ENCODE measurements at regions not wholly inside any gene's neighbourhood (a gene's known extent, or its start where the extent isn't known, plus 50 kb on each side); places are given as distances from the start of the nearest gene placed in this dataset.
"Not testable (repeated sequence)": the region's sequence is repeated elsewhere in the genome, so short reads cannot be mapped to it uniquely, and the experiment has no call there.

- DNase-seq = no peak
Observed at GRCh38 chr16:26510924-26511323, 555.8 kb upstream of the C16orf82 start.

DNA sequence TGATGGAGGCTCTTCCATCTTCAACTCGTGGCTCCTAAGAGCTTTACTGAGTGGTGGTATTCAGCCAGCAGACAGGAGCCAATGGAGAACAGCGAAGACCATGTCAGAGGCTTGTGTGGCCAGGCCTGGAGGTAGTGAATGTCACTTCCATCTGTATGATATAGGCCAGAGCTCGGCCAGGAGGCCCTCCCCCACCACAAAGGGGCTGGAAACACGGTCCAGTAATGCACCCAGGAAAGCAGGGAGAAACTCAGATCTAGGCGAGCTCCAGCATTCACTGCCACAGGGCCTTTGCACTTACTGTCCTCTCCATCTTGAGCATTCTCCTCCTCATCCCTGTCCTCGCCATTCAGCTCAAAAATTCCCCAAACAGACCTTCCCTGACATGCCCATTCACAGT, 555.3 kb upstream of the C16orf82 start:
- DNase-seq = no peak

DNA sequence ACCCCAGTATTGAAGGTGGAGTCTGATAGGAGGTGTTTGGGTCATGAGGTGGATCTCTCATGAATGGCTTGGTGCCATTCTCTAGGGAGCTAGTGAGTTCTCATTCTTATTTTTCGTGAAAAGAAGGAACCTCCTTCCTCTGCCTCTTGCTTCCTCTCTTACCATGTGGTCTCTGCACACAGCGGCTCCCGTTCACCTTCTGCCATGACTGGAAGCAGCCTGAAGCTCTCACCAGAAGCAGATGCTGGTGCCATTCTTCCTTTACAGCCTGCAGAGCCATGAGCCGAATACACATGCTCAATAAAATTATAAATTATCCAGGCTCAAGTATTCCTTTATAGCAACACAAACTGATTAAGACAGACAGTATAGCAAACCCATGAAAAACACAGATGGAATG, 545.1 kb upstream of the C16orf82 start:
- DNase-seq = no peak

DNA sequence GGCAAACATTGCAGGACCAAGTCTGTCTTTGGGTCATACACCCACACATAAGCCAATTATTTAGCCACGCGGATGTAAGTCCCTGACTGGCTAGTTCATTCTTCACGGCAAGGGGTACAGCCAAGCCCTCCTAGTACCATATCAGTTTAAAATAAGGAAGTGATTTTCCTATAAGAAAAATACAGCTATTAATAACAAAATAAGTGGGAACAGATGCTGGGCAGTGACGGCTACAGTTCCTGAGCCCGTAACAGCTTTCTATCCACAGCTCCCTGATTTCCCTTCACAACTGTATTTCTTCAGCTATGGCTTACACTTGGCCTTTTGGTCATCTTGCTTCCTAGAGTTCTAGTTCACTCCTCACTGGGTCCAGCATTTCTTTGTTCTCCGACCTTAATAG, 542.4 kb upstream of the C16orf82 start:
- no peak for DNase-seq

GRCh38 chr16:26524846-26525245, 541.9 kb upstream of the C16orf82 start:
- no peak for DNase-seq

DNA sequence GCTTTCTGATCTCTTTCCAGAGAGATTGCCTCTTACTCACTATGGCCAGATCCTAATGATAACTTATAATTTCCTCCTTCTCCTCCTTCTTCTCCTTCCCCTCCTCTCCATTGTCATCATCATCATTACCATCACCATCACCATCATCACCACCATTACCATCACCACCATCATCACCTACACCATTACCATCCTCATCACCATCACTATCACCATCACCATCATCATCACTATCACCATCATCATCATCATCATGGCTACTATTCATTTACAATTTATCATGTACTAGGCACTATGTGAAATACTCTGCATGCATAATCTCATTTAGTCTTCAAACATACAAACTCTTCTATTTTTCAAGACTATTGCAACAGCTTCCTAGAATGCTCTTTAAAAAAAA, 540.9 kb upstream of the C16orf82 start:
- DNase-seq = no peak

- no peak for DNase-seq
Observed at GRCh38 chr16:26526633-26527032, 540.1 kb upstream of the C16orf82 start.

DNA sequence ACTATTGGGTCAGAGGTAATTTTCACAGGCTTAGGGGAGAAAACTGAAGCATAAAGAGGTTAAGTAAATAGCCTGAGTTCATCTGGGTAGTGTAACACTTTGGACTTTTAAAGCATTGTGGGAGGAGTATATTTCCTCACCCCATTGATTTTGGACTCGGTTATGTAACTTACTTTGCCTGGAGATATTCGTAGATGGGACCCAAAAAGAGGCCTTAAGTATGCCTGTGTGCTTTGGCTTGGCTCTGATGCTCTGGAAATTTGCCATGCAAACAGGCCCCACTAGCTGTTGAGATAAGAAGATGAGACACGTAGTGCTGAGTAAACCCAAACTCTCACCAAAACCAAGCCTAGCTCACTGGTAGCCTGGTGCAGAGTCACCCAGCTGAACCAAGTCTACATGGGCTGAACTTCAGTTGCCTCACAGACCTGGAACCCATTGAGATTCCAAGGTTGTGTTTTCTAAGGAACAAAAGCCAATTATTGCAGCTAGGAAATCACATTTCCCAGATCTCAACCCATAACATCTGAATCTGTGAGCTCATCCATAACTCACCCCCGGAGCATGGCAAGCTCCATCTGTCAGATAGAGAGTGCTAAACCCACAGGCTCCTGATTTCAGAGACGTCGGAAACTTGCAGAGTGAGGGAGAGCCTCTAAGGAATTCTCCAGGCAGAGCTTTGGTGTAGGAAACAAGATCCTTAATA, 536.0 kb upstream of the C16orf82 start:
- no peak for DNase-seq

DNA sequence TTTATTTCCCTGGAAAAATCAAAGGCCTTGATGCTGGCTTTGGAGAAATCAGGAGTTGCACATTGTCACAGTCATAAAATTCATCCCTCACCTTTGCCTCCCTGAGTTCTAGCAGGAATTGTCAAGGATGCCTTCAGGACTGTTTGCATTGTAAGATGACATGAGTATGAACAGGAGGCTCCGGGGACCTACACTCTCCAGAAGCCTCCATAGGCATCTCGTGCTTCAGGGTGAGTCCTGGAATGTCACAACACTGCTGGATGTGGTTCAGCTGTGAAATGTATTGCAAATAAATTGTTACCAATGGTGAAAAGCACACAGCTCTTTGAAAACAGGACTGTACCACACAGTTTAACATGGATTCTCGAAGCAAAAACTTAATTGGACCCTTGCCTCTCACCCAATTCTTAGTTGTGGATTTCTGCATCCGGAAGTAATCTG, 535.4 kb upstream of the C16orf82 start:
- no peak for DNase-seq

GRCh38 chr16:26532456-26532855, 534.3 kb upstream of the C16orf82 start:
- no peak for DNase-seq

GRCh38 chr16:26542198-26542597, 524.5 kb upstream of the C16orf82 start:
- DNase-seq = no peak

GRCh38 chr16:26546573-26546972, 520.2 kb upstream of the C16orf82 start:
- no peak for DNase-seq

DNA sequence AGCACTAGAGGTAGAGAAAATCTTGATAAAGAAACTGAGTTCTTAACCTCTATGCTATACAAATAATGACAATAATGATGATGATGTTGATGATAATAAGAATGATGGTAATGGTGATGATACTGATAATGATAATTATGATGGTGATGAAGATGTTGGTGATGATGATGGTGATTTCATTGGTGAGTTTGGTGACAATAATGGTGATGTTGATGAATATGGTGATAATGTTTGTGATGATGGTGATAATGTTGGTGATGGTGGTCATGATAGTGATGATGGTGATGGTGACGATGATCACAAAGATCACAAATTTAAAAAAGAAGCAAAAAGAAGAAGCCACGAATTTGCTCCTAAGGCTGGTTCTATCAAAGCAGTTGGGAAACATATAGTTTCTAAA, 519.0 kb upstream of the C16orf82 start:
- DNase-seq = no peak

- no peak for DNase-seq
Observed at GRCh38 chr16:26550111-26550610, 516.6 kb upstream of the C16orf82 start.

DNA sequence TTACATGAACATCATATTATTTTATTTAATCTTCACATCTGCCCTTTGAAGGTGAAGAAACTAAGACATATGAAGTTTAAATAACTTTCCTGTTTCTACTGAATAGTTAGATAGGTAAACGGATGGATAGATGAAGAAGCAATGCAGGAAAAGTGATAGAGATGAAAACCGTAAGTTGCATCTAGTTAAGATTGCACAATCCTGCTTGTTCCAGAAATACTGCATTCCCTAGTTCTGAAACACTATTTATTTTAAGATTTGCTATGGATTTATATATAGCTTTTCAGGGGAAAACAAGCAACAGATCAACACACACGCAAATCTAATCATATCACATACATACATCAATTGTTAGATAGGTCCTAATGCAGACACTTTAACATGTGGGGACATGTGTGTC, 512.7 kb upstream of the C16orf82 start:
- DNase-seq = no peak

DNA sequence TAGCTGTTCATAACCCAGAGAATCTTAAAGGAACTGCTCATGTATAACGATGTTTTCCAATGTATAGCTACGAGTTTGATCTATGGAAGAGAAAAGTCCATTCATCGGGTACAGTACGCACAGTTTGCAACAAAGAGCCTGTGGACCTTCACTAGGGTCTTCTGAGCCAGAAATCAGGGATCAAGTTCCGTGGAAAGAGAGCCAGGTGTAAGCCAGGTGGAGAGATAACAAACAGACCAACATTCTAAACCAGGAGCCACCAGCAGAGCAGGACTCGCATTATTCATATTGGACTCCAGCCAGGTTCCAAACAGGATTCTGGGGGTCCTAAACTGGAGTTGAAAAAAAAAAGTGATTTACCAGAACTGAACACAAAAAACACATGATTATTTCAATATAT, 505.4 kb upstream of the C16orf82 start:
- DNase-seq = no peak

- DNase-seq = no peak
Observed at GRCh38 chr16:26563018-26563417, 503.7 kb upstream of the C16orf82 start.

GRCh38 chr16:26567356-26567755, 499.4 kb upstream of the C16orf82 start:
- DNase-seq = no peak

DNA sequence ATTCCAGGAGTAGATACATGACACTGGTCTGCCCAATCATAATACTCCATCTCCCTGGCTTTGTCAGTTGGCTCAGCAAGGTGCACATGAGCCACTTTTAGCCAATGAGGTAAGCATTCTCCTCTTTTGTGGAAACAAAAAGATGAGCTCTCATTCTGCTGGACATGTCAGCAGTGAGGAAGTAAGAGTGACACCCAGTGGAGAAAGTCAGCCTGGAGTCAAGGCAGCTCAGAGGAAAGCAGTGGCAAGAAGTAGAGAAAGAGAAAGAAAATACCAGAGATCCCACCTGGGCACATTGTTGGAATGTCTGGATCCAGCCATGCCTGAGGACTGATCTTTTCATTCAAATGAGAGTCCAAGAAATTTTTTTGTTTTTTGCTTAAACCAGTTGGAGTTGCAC, 496.9 kb upstream of the C16orf82 start:
- no peak for DNase-seq

- DNase-seq = no peak
Observed at GRCh38 chr16:26578748-26579147, 488.0 kb upstream of the C16orf82 start.

DNA sequence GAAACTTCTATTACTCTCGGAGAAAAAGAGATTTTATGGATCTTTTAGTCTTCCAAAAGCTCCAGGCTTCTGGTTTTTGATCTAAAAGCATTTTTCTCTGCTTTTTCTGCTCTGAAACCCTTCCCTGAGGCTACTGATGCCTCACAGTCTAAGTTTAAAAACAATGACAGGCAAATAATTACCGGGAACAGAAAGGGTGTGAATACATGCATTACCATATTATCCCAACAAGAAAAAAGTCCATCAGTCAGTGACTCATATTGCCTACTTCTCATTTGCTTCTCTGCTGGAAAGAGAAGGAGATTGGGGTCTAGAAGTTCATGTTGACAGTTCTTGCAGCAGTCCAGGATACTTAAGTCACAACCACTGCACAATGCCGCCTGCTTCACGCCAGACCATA, 482.9 kb upstream of the C16orf82 start:
- DNase-seq = no peak

DNA sequence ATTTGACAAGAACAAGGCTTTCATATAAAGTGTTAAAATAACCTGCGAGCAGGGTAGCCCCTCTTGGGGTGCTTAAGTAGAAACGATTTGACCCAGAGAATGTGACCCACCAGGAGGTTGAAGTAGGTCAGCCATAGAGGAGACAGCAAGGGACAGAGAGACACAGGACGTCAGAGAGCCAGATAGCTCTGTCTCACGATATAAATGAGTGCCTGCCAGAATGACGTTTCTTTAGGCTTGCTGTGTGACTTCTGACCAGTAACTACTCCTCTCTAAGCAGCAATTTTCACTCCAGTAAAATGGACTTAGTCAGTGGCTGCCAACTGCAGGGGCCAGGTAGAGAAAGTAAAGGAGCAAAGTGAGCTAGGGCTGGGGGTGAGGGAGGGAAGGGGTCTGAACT, 473.0 kb upstream of the C16orf82 start:
- no peak for DNase-seq

- no peak for DNase-seq
Observed at GRCh38 chr16:26594666-26595065, 472.1 kb upstream of the C16orf82 start.

GRCh38 chr16:26595199-26595598, 471.5 kb upstream of the C16orf82 start:
- peak; percentile 7 for DNase-seq

DNA sequence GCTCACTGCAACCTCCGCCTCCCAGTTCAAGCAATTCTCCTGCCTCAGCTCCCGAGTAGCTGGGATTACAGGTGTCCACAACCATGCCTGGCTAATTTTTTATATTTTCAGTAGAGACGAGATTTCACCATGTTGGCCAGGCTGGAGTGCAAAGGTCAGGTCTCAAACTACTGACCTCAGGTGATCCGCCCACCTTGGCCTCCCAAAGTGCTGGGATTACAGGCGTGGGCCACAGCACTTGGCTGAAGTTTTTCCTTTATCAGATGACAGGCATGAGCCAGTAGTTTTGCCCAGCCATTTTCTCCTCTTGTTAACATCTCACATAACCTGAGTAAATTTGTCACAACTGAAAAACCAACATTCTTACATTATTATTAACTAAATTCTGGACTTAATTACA, 470.7 kb upstream of the C16orf82 start:
- DNase-seq = not testable (repeated sequence)
